NCI-H2227 (cell line): ENCODE measurements at regions not wholly inside any gene's neighbourhood (a gene's known extent, or its start where the extent isn't known, plus 50 kb on each side); places are given as distances from the start of the nearest gene placed in this dataset.
"Not testable (repeated sequence)": the region's sequence is repeated elsewhere in the genome, so short reads cannot be mapped to it uniquely, and the experiment has no call there.

ENCODE experiments used
- DNase-seq: peaks from one replicate; lab custom pipeline; 2025; ENCODE audit not compliant: unreplicated experiment; lab: John Stamatoyannopoulos, UW

- no peak for DNase-seq
Observed at GRCh38 chr13:79895416-79895815, 414.5 kb downstream of the NDFIP2 start.

GRCh38 chr13:79887278-79887677 lies 406.3 kb downstream of the NDFIP2 start:
- not testable (repeated sequence) for DNase-seq

- DNase-seq = no peak
Observed at GRCh38 chr13:79886601-79887000, 405.6 kb downstream of the NDFIP2 start.

- DNase-seq = no peak
Observed at GRCh38 chr13:79884890-79885289, 403.9 kb downstream of the NDFIP2 start.

- no peak for DNase-seq
Observed at GRCh38 chr13:79883216-79883615, 402.3 kb downstream of the NDFIP2 start.

- no peak for DNase-seq
Observed at GRCh38 chr13:79880818-79881217, 399.9 kb downstream of the NDFIP2 start.

GRCh38 chr13:79874396-79875360 lies 393.7 kb downstream of the NDFIP2 start:
- DNase-seq = peak; percentile 22

GRCh38 chr13:79871594-79871993 lies 390.6 kb downstream of the NDFIP2 start:
- DNase-seq = no peak

GRCh38 chr13:79870766-79871165 lies 389.8 kb downstream of the NDFIP2 start:
- no peak for DNase-seq

GRCh38 chr13:79870123-79870522 lies 389.2 kb downstream of the NDFIP2 start:
- no peak for DNase-seq

GRCh38 chr13:79869326-79869725 lies 388.4 kb downstream of the NDFIP2 start:
- DNase-seq = no peak

- DNase-seq = no peak
Observed at GRCh38 chr13:79867254-79867653, 386.3 kb downstream of the NDFIP2 start.

- no peak for DNase-seq
Observed at GRCh38 chr13:79866436-79866835, 385.5 kb downstream of the NDFIP2 start.

- no peak for DNase-seq
Observed at GRCh38 chr13:79862515-79862914, 381.6 kb downstream of the NDFIP2 start.

GRCh38 chr13:79861731-79862130 lies 380.8 kb downstream of the NDFIP2 start:
- DNase-seq = no peak

GRCh38 chr13:79860791-79861190 lies 379.8 kb downstream of the NDFIP2 start:
- no peak for DNase-seq

- no peak for DNase-seq
Observed at GRCh38 chr13:79859756-79860155, 378.8 kb downstream of the NDFIP2 start.

- no peak for DNase-seq
Observed at GRCh38 chr13:79853251-79853650, 372.3 kb downstream of the NDFIP2 start.

- DNase-seq = no peak
Observed at GRCh38 chr13:79851318-79851717, 370.4 kb downstream of the NDFIP2 start.

GRCh38 chr13:79847882-79848592 lies 367.1 kb downstream of the NDFIP2 start:
- DNase-seq = no peak

GRCh38 chr13:79846386-79846785 lies 365.4 kb downstream of the NDFIP2 start:
- peak; percentile 14 for DNase-seq
